Omental fat pad (tissue), 3 donors: ENCODE measurements at regions not wholly inside any gene's neighbourhood (a gene's known extent, or its start where the extent isn't known, plus 50 kb on each side); places are given as distances from the start of the nearest gene placed in this dataset.

Source experiments
- ATAC-seq: fragments of 150-250 bp; one replicate; pipeline ENCODE4 v1.9.1; 2016; ENCODE audit warnings: mild to moderate bottlenecking, moderate library complexity; ENCODE audit not compliant: low FRiP score
- DNase-seq: peaks from one replicate; pipeline ENCODE4 v3.0.0-alpha.2; 2019; ENCODE audit warnings: low spot score
- CTCF ChIP-seq, 3 donors: fragments of 450-650 bp; IDR thresholded peaks; one replicate each; pipeline ENCODE4 v1.5.1; 2016 to 2017; ENCODE audit warnings: antibody characterized with exemption in 3 of 3, mild to moderate bottlenecking in 3 of 3, moderate library complexity in 2 of 3

- ATAC-seq (no peak), DNase-seq (no peak)
- no peak for TF ChIP-seq CTCF (IDR thresholded peaks at IDR 0.05)
Observed at GRCh38 chr9:1388216-1388615, 338.1 kb downstream of the DMRT2 start.

- ATAC-seq (no peak), DNase-seq (no peak)
- no peak for TF ChIP-seq CTCF (IDR thresholded peaks at IDR 0.05)
Observed at GRCh38 chr9:1400983-1401382, 350.8 kb downstream of the DMRT2 start.

- DNase-seq (no peak), ATAC-seq (no peak)
- no peak for TF ChIP-seq CTCF (IDR thresholded peaks at IDR 0.05)
Observed at GRCh38 chr9:1404940-1405339, 354.8 kb downstream of the DMRT2 start.

- no peak for DNase-seq
- no peak for TF ChIP-seq CTCF (IDR thresholded peaks at IDR 0.05)
- ATAC-seq, result no peak
Observed at GRCh38 chr9:1411826-1412225, 361.7 kb downstream of the DMRT2 start.

GRCh38 chr9:1414711-1415131 is 364.6 kb downstream of the DMRT2 start:
- no peak for ATAC-seq
- DNase-seq, result no peak
- TF ChIP-seq CTCF (IDR thresholded peaks at IDR 0.05), result no peak

GRCh38 chr9:1415146-1415545 is 365.0 kb downstream of the DMRT2 start:
- ATAC-seq, result no peak
- TF ChIP-seq CTCF (IDR thresholded peaks at IDR 0.05), result no peak
- DNase-seq, result no peak

GRCh38 chr9:1416261-1416660 is 366.1 kb downstream of the DMRT2 start:
- TF ChIP-seq CTCF (IDR thresholded peaks at IDR 0.05), result no peak

More at GRCh38 chr9:1416261-1416660, 366.1 kb downstream of the DMRT2 start:
- no peak for ATAC-seq
- DNase-seq, result no peak
